T-helper 2 cell treated with Interferon-gamma antibody and Interleukin-4, amounts not matched to agents 5 μg/mL and 100 μg/mL, for 36 hours (primary cell): ENCODE measurements at regions not wholly inside any gene's neighbourhood (a gene's known extent, or its start where the extent isn't known, plus 50 kb on each side); places are given as distances from the start of the nearest gene placed in this dataset.

Experiments used
- DNase-seq: peaks from one replicate; pipeline ENCODE4 v3.0.0; 2021; ENCODE audit warnings: low spot score
- H3K27ac Mint-ChIP-seq: one replicate; pipeline ENCODE4 v1.8.0; 2021; ENCODE audit warnings: mild to moderate bottlenecking, mixed read lengths
- H3K27me3 Mint-ChIP-seq: one replicate; pipeline ENCODE4 v1.8.0; 2021; ENCODE audit warnings: low read depth, mixed read lengths
- H3K36me3 Mint-ChIP-seq: one replicate; pipeline ENCODE4 v1.8.0; 2021; ENCODE audit warnings: low read depth, mixed read lengths
- H3K4me1 Mint-ChIP-seq: one replicate; pipeline ENCODE4 v1.8.0; 2021; ENCODE audit warnings: low read depth, mixed read lengths
- H3K4me3 Mint-ChIP-seq: one replicate; pipeline ENCODE4 v1.8.0; 2022; ENCODE audit warnings: mild to moderate bottlenecking, moderate library complexity, mixed read lengths
- H3K9me3 Mint-ChIP-seq: one replicate; pipeline ENCODE4 v1.8.0; 2021; ENCODE audit warnings: mixed read lengths

DNA sequence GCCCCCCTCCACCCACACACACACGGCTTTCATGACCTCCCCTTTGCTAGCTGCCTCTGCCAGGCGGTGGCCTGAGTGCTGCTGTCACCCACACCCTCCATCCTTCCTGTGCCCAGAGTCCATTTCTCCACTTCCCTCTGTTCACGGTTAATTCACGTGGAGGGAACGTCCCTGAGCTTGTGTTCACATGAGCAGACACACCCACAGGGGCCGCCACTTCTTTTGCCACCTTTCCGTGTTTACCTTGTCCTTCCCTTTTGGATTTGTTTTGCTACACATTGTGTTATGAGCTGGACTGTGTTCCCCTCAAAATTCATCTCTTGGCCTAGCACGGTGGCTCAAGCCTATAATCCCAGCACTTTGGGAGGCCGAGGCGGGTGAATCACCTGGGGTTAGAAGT, 128.0 kb downstream of the ETS2 start:
- Mint-ChIP-seq H3K9me3 (peaks cover 12% of the 10 kb centered on the region), H3K27me3 (no peaks in the 10 kb centered on the region), H3K27ac (no peak overlapping the region), H3K36me3 (peaks cover 12% of the 10 kb centered on the region), H3K4me1 (peaks cover 29% of the 10 kb centered on the region), H3K4me3 (no peak overlapping the region)
- no peak for DNase-seq

DNA sequence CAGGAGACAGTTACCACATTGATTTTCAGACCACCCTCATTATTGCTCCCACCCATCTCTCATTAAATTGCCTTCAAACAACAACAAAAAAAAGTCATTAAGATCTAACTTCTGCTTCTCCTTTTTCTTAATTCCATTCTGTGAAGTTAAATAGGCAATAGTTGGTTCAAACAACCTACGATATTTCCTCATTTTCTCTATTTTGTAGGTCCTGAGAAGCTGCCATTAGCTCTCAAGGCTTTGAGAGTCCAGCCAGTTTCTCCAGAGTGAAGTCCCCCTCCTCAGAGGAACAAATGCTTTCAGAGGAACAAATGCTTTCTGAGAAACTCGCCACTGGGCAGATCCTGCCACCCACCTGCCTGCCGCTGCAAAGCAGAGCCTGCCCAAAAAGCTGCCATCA, 125.6 kb downstream of the ETS2 start:
- no peak for DNase-seq
- no peak overlapping the region for H3K27ac Mint-ChIP-seq
- H3K4me3 Mint-ChIP-seq: no peak overlapping the region
- H3K36me3 Mint-ChIP-seq: peaks cover 15% of the 10 kb centered on the region
- no peaks in the 10 kb centered on the region for H3K27me3 Mint-ChIP-seq
- peaks cover 23% of the 10 kb centered on the region for H3K4me1 Mint-ChIP-seq
- peaks cover 12% of the 10 kb centered on the region for H3K9me3 Mint-ChIP-seq

DNA sequence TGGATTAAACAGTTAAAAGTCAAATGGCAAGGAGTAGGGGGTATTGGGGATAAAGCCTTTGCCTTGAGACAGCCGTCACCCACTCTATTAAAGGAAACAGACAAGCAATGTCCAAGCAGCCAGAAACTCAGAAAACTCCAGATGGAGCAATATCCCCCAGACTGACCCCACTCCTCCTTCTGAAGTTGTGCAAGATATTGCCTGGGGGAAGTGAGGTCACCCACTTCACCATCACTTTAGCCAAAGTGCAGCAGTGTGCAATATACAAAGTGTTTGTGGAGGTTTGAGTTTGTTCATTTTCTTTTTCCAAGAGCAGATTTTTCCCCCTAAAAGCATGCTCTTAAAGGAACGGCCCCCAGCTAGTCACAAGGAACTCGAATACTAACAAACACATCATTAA, 125.1 kb downstream of the ETS2 start:
- peaks cover 12% of the 10 kb centered on the region for H3K9me3 Mint-ChIP-seq
- peaks cover 25% of the 10 kb centered on the region for H3K4me1 Mint-ChIP-seq
- no peak for DNase-seq
- peaks cover 15% of the 10 kb centered on the region for H3K36me3 Mint-ChIP-seq
- no peaks in the 10 kb centered on the region for H3K27me3 Mint-ChIP-seq
- H3K27ac Mint-ChIP-seq: no peak overlapping the region
- H3K4me3 Mint-ChIP-seq: no peak overlapping the region

DNA sequence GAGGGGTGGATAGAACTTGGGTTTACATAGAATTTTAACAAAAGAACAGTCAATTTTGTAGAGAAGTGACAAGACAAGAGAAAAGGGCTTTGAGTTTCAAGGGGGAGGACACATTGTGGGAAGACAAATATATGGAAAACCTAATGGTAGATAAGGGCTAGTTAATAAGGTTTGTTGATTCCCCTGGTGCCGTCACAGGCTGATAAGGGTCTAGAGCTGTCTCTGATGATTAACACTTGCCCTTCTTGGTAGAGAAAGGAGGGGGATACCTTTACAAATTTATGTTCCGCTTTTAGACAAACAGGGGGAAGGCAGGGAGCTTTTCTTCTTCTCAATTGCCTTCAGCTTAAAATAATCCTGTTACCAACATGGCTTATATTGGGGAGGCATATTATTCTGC, 124.3 kb downstream of the ETS2 start:
- Mint-ChIP-seq H3K36me3 (peaks cover 15% of the 10 kb centered on the region), H3K27me3 (no peaks in the 10 kb centered on the region), H3K27ac (no peak overlapping the region), H3K4me3 (no peak overlapping the region), H3K9me3 (peaks cover 12% of the 10 kb centered on the region), H3K4me1 (peaks cover 30% of the 10 kb centered on the region)
- DNase-seq: no peak

GRCh38 chr21:38929652-38930051, 123.9 kb downstream of the ETS2 start:
- peaks cover 12% of the 10 kb centered on the region for H3K9me3 Mint-ChIP-seq
- peaks cover 15% of the 10 kb centered on the region for H3K36me3 Mint-ChIP-seq
- DNase-seq: no peak
- no peaks in the 10 kb centered on the region for H3K27me3 Mint-ChIP-seq
- H3K4me3 Mint-ChIP-seq: no peak overlapping the region
- no peak overlapping the region for H3K27ac Mint-ChIP-seq
- peaks cover 30% of the 10 kb centered on the region for H3K4me1 Mint-ChIP-seq

GRCh38 chr21:38929142-38929541, 123.4 kb downstream of the ETS2 start:
- Mint-ChIP-seq H3K4me1 (peaks cover 30% of the 10 kb centered on the region), H3K27me3 (no peaks in the 10 kb centered on the region), H3K27ac (no peak overlapping the region), H3K4me3 (no peak overlapping the region), H3K36me3 (peaks cover 15% of the 10 kb centered on the region), H3K9me3 (peaks cover 12% of the 10 kb centered on the region)
- DNase-seq: no peak

DNA sequence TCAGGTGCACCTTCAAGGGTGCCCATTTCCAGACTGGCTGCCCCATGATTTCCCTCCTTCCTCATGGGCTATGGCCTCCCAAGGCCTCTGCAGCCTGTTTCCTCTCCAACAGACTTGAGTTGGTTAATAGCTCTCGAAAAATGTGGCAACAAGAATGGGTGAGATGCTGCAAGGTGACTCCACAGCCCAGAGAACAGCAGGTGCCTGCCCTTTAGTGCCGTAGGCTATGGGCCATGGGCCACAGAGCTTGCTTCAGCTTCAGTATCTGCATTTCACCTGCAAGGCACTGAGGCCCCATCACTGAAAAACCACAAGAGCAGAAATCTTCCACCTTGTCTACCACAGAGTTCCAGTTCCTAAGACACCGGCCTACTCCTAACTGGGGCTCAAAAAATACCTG, 122.0 kb downstream of the ETS2 start:
- peaks cover 2% of the 10 kb centered on the region for H3K27me3 Mint-ChIP-seq
- peaks cover 12% of the 10 kb centered on the region for H3K9me3 Mint-ChIP-seq
- H3K36me3 Mint-ChIP-seq: peaks cover 15% of the 10 kb centered on the region
- peak overlapping the region; percentile 9 for H3K27ac Mint-ChIP-seq
- peaks cover 30% of the 10 kb centered on the region for H3K4me1 Mint-ChIP-seq
- no peak for DNase-seq
- peak overlapping the region; percentile 7 for H3K4me3 Mint-ChIP-seq

- peaks cover 31% of the 10 kb centered on the region for H3K4me1 Mint-ChIP-seq
- peak overlapping the region; percentile 47 for H3K27ac Mint-ChIP-seq
- peaks cover 4% of the 10 kb centered on the region for H3K27me3 Mint-ChIP-seq
- DNase-seq: no peak
- peak overlapping the region; percentile 62 for H3K4me3 Mint-ChIP-seq
- H3K36me3 Mint-ChIP-seq: peaks cover 16% of the 10 kb centered on the region
- peaks cover 16% of the 10 kb centered on the region for H3K9me3 Mint-ChIP-seq
Measured at GRCh38 chr21:38925923-38926322, 120.2 kb downstream of the ETS2 start.

- Mint-ChIP-seq H3K27ac (peak overlapping the region; percentile 47), H3K27me3 (peaks cover 6% of the 10 kb centered on the region), H3K9me3 (peaks cover 16% of the 10 kb centered on the region), H3K36me3 (peaks cover 16% of the 10 kb centered on the region), H3K4me1 (peaks cover 31% of the 10 kb centered on the region), H3K4me3 (peak overlapping the region; percentile 62)
- no peak for DNase-seq
Measured at GRCh38 chr21:38925478-38925877, 119.7 kb downstream of the ETS2 start.

DNA sequence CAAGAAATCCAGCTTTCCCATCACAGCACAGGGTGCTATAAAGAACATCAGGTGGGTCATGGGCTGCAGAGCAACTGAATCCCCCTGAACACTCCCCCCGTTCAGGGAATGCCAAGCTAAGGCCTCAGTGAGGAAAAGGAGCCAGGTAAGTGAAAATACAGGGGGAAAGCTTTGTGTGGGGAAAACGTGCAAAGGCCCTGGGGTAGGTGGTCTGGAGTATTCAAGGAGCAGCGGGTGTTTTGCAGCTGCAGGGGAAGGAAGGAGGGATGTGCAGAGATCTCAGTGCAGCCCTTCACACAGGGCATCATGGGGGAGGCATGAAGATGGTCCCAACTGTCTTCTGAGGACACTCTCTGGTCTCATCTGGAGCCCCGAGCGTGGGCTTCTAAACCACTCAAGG, 119.2 kb downstream of the ETS2 start:
- DNase-seq: no peak
- H3K27ac Mint-ChIP-seq: no peak overlapping the region
- no peak overlapping the region for H3K4me3 Mint-ChIP-seq

DNA sequence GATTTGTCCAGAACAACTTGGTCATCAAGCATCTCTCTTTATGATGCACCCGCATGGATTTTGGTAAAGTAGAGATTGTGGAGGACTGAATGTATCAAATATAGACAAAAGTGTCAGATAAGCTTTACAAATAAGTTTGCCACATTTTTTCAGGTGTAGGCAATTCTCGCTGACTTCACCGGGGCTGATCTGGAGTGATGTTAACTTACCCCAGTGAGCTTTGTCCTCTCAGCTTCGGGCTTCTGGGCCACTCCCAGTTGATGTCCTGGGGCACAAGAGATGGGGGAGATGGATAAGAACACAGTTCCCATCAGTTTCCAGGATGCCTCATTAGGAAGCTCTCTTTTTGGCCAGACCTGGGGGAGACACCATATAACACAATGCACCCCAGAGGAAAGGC, 117.7 kb downstream of the ETS2 start:
- Mint-ChIP-seq H3K27ac (no peak overlapping the region), H3K9me3 (peaks cover 4% of the 10 kb centered on the region), H3K4me1 (peaks cover 30% of the 10 kb centered on the region), H3K27me3 (peaks cover 8% of the 10 kb centered on the region), H3K4me3 (no peak overlapping the region), H3K36me3 (peaks cover 5% of the 10 kb centered on the region)
- DNase-seq: no peak

More for the DNA sequence above, 119.2 kb downstream of the ETS2 start:
- Mint-ChIP-seq H3K27me3 (peaks cover 6% of the 10 kb centered on the region), H3K36me3 (peaks cover 16% of the 10 kb centered on the region), H3K4me1 (peaks cover 31% of the 10 kb centered on the region), H3K9me3 (peaks cover 13% of the 10 kb centered on the region)

DNA sequence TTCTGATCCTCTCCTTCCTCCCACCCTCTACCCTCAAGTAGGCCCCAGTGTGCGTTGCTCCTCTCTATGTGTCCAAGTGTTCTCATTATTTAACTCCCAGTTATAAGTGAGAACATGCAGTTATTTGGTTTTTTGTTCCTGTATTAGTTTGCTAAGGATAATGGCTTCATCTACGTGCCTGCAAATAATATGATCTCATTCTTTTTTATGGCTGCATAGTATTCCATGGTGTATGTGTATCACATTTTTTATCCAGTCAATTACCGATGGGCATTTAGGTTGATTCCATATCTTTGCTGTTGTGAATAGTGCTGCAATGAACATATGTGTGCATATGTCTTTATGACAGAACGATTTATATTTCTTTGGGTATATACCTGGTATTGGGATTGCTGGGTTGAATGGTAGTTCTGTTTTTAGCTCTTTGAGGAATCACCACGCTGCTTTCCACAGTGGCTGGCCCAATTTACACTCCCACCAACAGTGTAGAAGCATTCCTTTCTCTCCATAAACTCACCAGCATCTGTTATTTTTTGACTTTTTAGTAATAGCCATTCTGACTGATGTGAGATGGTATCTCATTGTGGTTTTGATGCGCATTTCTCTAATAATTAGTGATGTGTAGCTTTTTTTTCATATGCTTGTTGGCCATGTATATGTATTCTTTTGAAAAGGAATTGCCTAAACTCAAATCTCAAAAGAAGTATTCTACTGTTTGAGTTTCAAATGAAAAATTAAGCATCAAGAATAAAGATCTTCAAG, 116.9 kb downstream of the ETS2 start:
- Mint-ChIP-seq H3K4me1 (peaks cover 22% of the 10 kb centered on the region), H3K4me3 (no peak overlapping the region), H3K36me3 (peaks cover 1% of the 10 kb centered on the region), H3K27me3 (peaks cover 8% of the 10 kb centered on the region), H3K27ac (no peak overlapping the region), H3K9me3 (peaks cover 4% of the 10 kb centered on the region)
- no peak for DNase-seq

DNA sequence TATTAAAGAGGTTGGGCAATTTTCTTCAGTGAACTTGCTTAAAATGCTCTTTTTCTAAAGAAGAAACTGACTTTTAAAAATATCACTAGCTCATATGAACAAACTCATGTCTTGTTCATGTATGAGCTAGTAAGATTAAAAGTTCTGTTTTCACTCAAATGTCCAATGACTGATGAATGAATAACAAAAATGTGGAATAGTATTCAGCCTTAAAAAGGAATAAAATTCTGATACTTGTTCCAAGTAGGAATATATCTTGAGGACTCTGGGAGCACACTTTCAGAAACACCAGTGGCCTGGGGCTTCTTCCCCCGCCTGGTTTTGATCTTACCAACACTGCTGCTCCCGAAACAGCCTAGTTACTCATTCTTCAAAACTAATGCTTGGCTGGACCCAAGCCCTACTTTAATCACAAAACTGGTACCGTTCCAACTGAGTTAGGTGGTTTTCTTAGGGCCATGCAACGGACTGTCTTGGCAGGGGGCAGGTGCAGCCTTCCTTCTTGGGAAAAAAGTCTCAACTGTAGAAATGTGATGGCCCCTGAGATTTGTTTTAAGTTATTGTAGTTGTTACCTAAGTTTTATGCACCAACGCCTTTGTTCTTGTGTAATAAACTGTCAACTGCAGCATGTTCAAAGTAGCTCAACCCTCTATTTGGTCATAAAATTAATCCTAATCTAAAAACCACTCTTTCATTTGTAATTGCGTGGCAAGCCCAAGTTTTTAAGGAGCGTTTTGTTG, 116.0 kb downstream of the ETS2 start:
- Mint-ChIP-seq H3K4me1 (peaks cover 22% of the 10 kb centered on the region), H3K27me3 (peaks cover 9% of the 10 kb centered on the region), H3K4me3 (no peak overlapping the region), H3K27ac (no peak overlapping the region), H3K9me3 (peaks cover 4% of the 10 kb centered on the region), H3K36me3 (peaks cover 1% of the 10 kb centered on the region)
- no peak for DNase-seq

DNA sequence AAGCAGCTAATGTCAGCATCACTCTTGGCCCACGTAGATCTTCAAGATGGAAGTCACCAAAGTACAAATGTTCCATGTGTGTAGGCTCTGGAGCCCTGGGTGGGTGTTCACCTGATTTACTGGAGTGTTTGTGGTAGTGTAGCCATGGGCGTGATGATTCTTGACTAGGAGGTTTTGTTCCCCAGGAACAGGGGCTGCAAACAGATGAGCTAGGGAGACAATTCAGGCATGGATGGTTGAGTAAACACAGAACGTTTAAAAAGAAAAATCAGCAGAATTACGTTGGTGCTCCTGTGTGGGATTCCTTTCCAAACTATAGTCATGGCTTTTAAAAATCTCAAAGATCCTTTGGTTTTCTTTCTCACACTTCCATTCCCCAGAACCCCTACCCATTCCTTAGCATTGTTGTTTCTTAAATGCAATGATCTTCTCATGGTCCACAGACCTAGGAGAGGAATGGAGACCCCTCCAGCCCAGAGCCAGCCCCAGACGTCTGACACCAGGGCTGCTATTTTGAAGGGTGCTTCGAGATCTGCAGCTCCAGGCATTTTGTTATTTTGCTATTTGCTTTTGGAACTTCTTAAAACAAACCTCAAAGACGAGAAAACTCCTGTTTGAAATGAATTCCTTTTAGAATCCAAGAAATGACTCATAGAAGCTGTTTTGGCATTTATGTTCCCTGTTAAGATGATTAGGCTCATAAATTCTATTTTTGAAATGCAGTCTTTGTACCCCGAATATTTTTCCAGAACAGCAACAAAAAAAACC, 115.1 kb downstream of the ETS2 start:
- peaks cover 4% of the 10 kb centered on the region for H3K9me3 Mint-ChIP-seq
- H3K4me1 Mint-ChIP-seq: peaks cover 19% of the 10 kb centered on the region
- peaks cover 9% of the 10 kb centered on the region for H3K27me3 Mint-ChIP-seq
- H3K36me3 Mint-ChIP-seq: peaks cover 1% of the 10 kb centered on the region
- no peak for DNase-seq
- H3K27ac Mint-ChIP-seq: no peak overlapping the region
- no peak overlapping the region for H3K4me3 Mint-ChIP-seq
